ENCODE measurements at regions not wholly inside any gene's neighbourhood (a gene's known extent, or its start where the extent isn't known, plus 50 kb on each side); places are given as distances from the start of the nearest gene placed in this dataset.

- TF ChIP-seq ETV6 (conservative IDR thresholded peaks at IDR 0.05 in 1 of 2, IDR thresholded peaks at IDR 0.05 in 1 of 2; ENCODE audit: borderline replicate concordance in 1 of 2, low read depth in 1 of 2), result no peak
- TF ChIP-seq ZNF24 (IDR thresholded peaks at IDR 0.05), result no peak
- TF ChIP-seq USF2 (IDR thresholded peaks at IDR 0.05; ENCODE audit: borderline replicate concordance, low read depth, low read length), result no peak
These were observed 485.2 kb downstream of the EIPR1 start (continued) for GRCh38 chr2:2892378-2892777.

- ATAC-seq (no peak), FAIRE-seq (no peak), DNase-seq (ENCODE audit: low read depth, low spot score) (no peak)
- H3K27me3 ChIP-seq (replicated peaks in 1 of 2; ENCODE audit: control insufficient read depth in 2 of 2, insufficient read depth in 2 of 2, low read length in 1 of 2), result no peaks in the 10 kb centered on the region
- no peaks in the 10 kb centered on the region for H3K9me3 ChIP-seq (replicated peaks; ENCODE audit: control insufficient read depth, insufficient read depth, low read length)
- 17% methylated on average over 6 of the region's 6 CpGs for WGBS (ENCODE audit: insufficient coverage, insufficient replicate concordance, low lambda C conversion rate, missing lambda C conversion rate)
- ChIA-PET CTCF (interaction anchor here (1.1 kb wide), 1 partner anchor 9 kb away, joined by 3 read pairs; no protein-coding TSS in a partner anchor), RAD21 (ENCODE audit: unreplicated experiment) (no interaction called here), POLR2A (no interaction called here), SMC1A (ENCODE audit: uncharacterized antibody, unreplicated experiment) (no interaction called here)
- H2AFZ ChIP-seq (ENCODE audit: control insufficient read depth, low read depth, low read length), result no peak overlapping the region
- BruUV-seq (replicated peaks), result no TSS peak
- H3K36me3 ChIP-seq (ENCODE audit: control insufficient read depth in 2 of 2, insufficient read depth in 2 of 2, low read length in 1 of 2), result no peaks in the 10 kb centered on the region
- intact Hi-C loops (cut with micrococcal nuclease; ENCODE audit: unreplicated experiment), result no loop called here
- no peaks in the 10 kb centered on the region for H3K79me2 ChIP-seq (ENCODE audit: control insufficient read depth, insufficient read depth, low read length)
- H4K20me1 ChIP-seq (ENCODE audit: control insufficient read depth, insufficient read depth), result no peaks in the 10 kb centered on the region
- no peak overlapping the region for H3K4me3 ChIP-seq
- no peak overlapping the region for H3K4me2 ChIP-seq (ENCODE audit: control insufficient read depth, insufficient read depth)
- in situ Hi-C loops (cut with MboI), result no loop called here
- H3K9ac ChIP-seq (ENCODE audit: control insufficient read depth, insufficient read depth, low read length), result no peak overlapping the region
- no peak overlapping the region for H3K27ac ChIP-seq (ENCODE audit: control insufficient read depth, insufficient read depth)
- H3K4me1 ChIP-seq (ENCODE audit: control insufficient read depth, insufficient read depth, low read length), result no peaks in the 10 kb centered on the region
- no peak for TF ChIP-seq ATF7 (IDR thresholded peaks at IDR 0.05; ENCODE audit: low read depth)
- TF ChIP-seq PML (IDR thresholded peaks at IDR 0.05; ENCODE audit: low read length), result no peak
- no peak for TF ChIP-seq E4F1 (IDR thresholded peaks at IDR 0.05; ENCODE audit: borderline replicate concordance, partially characterized antibody)
- TF ChIP-seq EP300 (IDR thresholded peaks at IDR 0.05; ENCODE audit: borderline replicate concordance in 1 of 2, control insufficient read depth in 1 of 2, low read depth in 2 of 2, low read length in 2 of 2), result no peak
- no peak for TF ChIP-seq RB1 (IDR thresholded peaks at IDR 0.05; ENCODE audit: borderline replicate concordance)
- TF ChIP-seq REST (IDR thresholded peaks at IDR 0.05; ENCODE audit: low read depth, low read length), result no peak
- TF ChIP-seq POLR2AphosphoS2 (IDR thresholded peaks at IDR 0.05; ENCODE audit: low read depth, low read length), result no peak
- TF ChIP-seq ZBTB11 (CRISPR knock-in tag; IDR thresholded peaks at IDR 0.05), result no peak
- no peak for TF ChIP-seq BACH1 (IDR thresholded peaks at IDR 0.05; ENCODE audit: borderline replicate concordance)
These were observed 486.7 kb downstream of the EIPR1 start for GRCh38 chr2:2890901-2891300.

All from GM12878 (cell line).